Fibroblast of the conjunctiva (primary cell): ENCODE measurements at regions not wholly inside any gene's neighbourhood (a gene's known extent, or its start where the extent isn't known, plus 50 kb on each side); places are given as distances from the start of the nearest gene placed in this dataset.

Source experiments
- DNase-seq: peaks from one replicate; pipeline ENCODE4 v3.0.0-alpha.2; 2010; ENCODE audit warnings: low read depth

- no peak for DNase-seq
These were observed 111.9 kb upstream of the KIT start for GRCh38 chr4:54545663-54546424.

GRCh38 chr4:54547299-54548097, 110.3 kb upstream of the KIT start:
- DNase-seq: no peak

GRCh38 chr4:54548098-54548620, 109.6 kb upstream of the KIT start:
- DNase-seq: no peak

- no peak for DNase-seq
These were observed 108.8 kb upstream of the KIT start for GRCh38 chr4:54548831-54549460.

GRCh38 chr4:54550395-54551171, 107.2 kb upstream of the KIT start:
- no peak for DNase-seq

- no peak for DNase-seq
These were observed 104.8 kb upstream of the KIT start for GRCh38 chr4:54553001-54553400.

- DNase-seq: no peak
These were observed 103.3 kb upstream of the KIT start for GRCh38 chr4:54554339-54554990.

GRCh38 chr4:54556051-54556450, 101.7 kb upstream of the KIT start:
- no peak for DNase-seq

GRCh38 chr4:54556587-54556986, 101.2 kb upstream of the KIT start:
- no peak for DNase-seq

- no peak for DNase-seq
These were observed 98.7 kb upstream of the KIT start for GRCh38 chr4:54558889-54559677.

- no peak for DNase-seq
These were observed 97.2 kb upstream of the KIT start for GRCh38 chr4:54560513-54560912.

GRCh38 chr4:54561940-54562339, 95.8 kb upstream of the KIT start:
- no peak for DNase-seq

- DNase-seq: no peak
These were observed 91.1 kb upstream of the KIT start for GRCh38 chr4:54566608-54567007.

- DNase-seq: no peak
These were observed 90.4 kb upstream of the KIT start for GRCh38 chr4:54567327-54567726.

GRCh38 chr4:54568184-54568583, 89.6 kb upstream of the KIT start:
- DNase-seq: no peak

GRCh38 chr4:54570822-54571221, 86.9 kb upstream of the KIT start:
- no peak for DNase-seq

GRCh38 chr4:54571293-54572151, 86.2 kb upstream of the KIT start:
- no peak for DNase-seq

- DNase-seq: no peak
These were observed 85.6 kb upstream of the KIT start for GRCh38 chr4:54572152-54572542.

- DNase-seq: no peak
These were observed 83.3 kb upstream of the KIT start for GRCh38 chr4:54574500-54574899.

GRCh38 chr4:54575919-54576318, 81.8 kb upstream of the KIT start:
- DNase-seq: no peak
